ENCODE measurements at regions not wholly inside any gene's neighbourhood (a gene's known extent, or its start where the extent isn't known, plus 50 kb on each side); places are given as distances from the start of the nearest gene placed in this dataset.

- TF ChIP-seq RAD21 (IDR thresholded peaks at IDR 0.05; ENCODE audit: low read depth): no peak
- no peak for TF ChIP-seq TCF12 (IDR thresholded peaks at IDR 0.05; ENCODE audit: low read depth)
- no peak for TF ChIP-seq MAX (IDR thresholded peaks at IDR 0.05)
- no peak for TF ChIP-seq EGR1 (IDR thresholded peaks at IDR 0.05)
- TF ChIP-seq TAF1 (IDR thresholded peaks at IDR 0.05; ENCODE audit: low read depth): no peak
- TF ChIP-seq FOXM1 (IDR thresholded peaks at IDR 0.05; ENCODE audit: borderline replicate concordance, low read depth): no peak
- no peak for TF ChIP-seq CEBPB (IDR thresholded peaks at IDR 0.05)
- TF ChIP-seq ZBTB7A (IDR thresholded peaks at IDR 0.05; ENCODE audit: low read depth): no peak
- TF ChIP-seq USF1 (IDR thresholded peaks at IDR 0.05): no peak
- no peak for TF ChIP-seq TEAD4 (IDR thresholded peaks at IDR 0.05)
- no peak for TF ChIP-seq REST (IDR thresholded peaks at IDR 0.05; ENCODE audit: low read depth)
- no peak for TF ChIP-seq CREB1 (IDR thresholded peaks at IDR 0.05; ENCODE audit: low read depth)
- TF ChIP-seq YY1 (IDR thresholded peaks at IDR 0.05; ENCODE audit: low read depth): no peak
- no peak for TF ChIP-seq NFIC (IDR thresholded peaks at IDR 0.05)
Measured at GRCh38 chr1:81729818-81730217, 70.9 kb upstream of the ADGRL2 start.

- TF ChIP-seq ZBTB7A (IDR thresholded peaks at IDR 0.05; ENCODE audit: low read depth) (no peak), TCF12 (IDR thresholded peaks at IDR 0.05; ENCODE audit: low read depth) (no peak)
Measured at GRCh38 chr1:81729239-81729638, 71.5 kb upstream of the ADGRL2 start.

GRCh38 chr1:81725823-81726222, 74.9 kb upstream of the ADGRL2 start:
- TF ChIP-seq CREB1 (IDR thresholded peaks at IDR 0.05; ENCODE audit: low read depth) (no peak), FOXM1 (IDR thresholded peaks at IDR 0.05; ENCODE audit: borderline replicate concordance, low read depth) (no peak), RAD21 (IDR thresholded peaks at IDR 0.05; ENCODE audit: low read depth) (no peak), EGR1 (IDR thresholded peaks at IDR 0.05) (no peak), YY1 (IDR thresholded peaks at IDR 0.05; ENCODE audit: low read depth) (no peak)

- peak; percentile 70 for TF ChIP-seq CEBPB (IDR thresholded peaks at IDR 0.05)
Measured at GRCh38 chr1:81722631-81723328, 78.0 kb upstream of the ADGRL2 start.

GRCh38 chr1:81717230-81717629, 83.5 kb upstream of the ADGRL2 start:
- no peak for TF ChIP-seq ZBTB7A (IDR thresholded peaks at IDR 0.05; ENCODE audit: low read depth)
- no peak for TF ChIP-seq EGR1 (IDR thresholded peaks at IDR 0.05)
- no peak for TF ChIP-seq YY1 (IDR thresholded peaks at IDR 0.05; ENCODE audit: low read depth)
- TF ChIP-seq TAF1 (IDR thresholded peaks at IDR 0.05; ENCODE audit: low read depth): no peak
- TF ChIP-seq USF1 (IDR thresholded peaks at IDR 0.05): no peak
- TF ChIP-seq EP300 (IDR thresholded peaks at IDR 0.05; ENCODE audit: borderline replicate concordance): no peak
- TF ChIP-seq TEAD4 (IDR thresholded peaks at IDR 0.05): no peak
- no peak for TF ChIP-seq RAD21 (IDR thresholded peaks at IDR 0.05; ENCODE audit: low read depth)
- no peak for TF ChIP-seq NFIC (IDR thresholded peaks at IDR 0.05)
- no peak for TF ChIP-seq CREB1 (IDR thresholded peaks at IDR 0.05; ENCODE audit: low read depth)
- no peak for TF ChIP-seq MAX (IDR thresholded peaks at IDR 0.05)
- TF ChIP-seq CEBPB (IDR thresholded peaks at IDR 0.05): no peak
- no peak for TF ChIP-seq REST (IDR thresholded peaks at IDR 0.05; ENCODE audit: low read depth)
- no peak for TF ChIP-seq TCF12 (IDR thresholded peaks at IDR 0.05; ENCODE audit: low read depth)
- no peak for TF ChIP-seq FOXM1 (IDR thresholded peaks at IDR 0.05; ENCODE audit: borderline replicate concordance, low read depth)

- TF ChIP-seq ZBTB7A (IDR thresholded peaks at IDR 0.05; ENCODE audit: low read depth) (no peak), TCF12 (IDR thresholded peaks at IDR 0.05; ENCODE audit: low read depth) (no peak), REST (IDR thresholded peaks at IDR 0.05; ENCODE audit: low read depth) (no peak), CREB1 (IDR thresholded peaks at IDR 0.05; ENCODE audit: low read depth) (no peak)
Measured at GRCh38 chr1:81715391-81715790, 85.3 kb upstream of the ADGRL2 start.
